Hepatocyte (in vitro differentiated cells): ENCODE measurements at regions not wholly inside any gene's neighbourhood (a gene's known extent, or its start where the extent isn't known, plus 50 kb on each side); places are given as distances from the start of the nearest gene placed in this dataset.

Source experiments
- EZH2 ChIP-seq: fragments of 200-600 bp; sonication (generic); IDR thresholded peaks from 2 replicates; pipeline ENCODE4 v1.6.1; 2016; ENCODE audit warnings: antibody characterized with exemption, mild to moderate bottlenecking, borderline replicate concordance
- TF ChIP-seq, protein P1 (sequence below): fragments of 200-600 bp; sonication (generic); IDR thresholded peaks from 2 replicates; pipeline ENCODE4 v1.5.1; 2016; ENCODE audit warnings: antibody characterized with exemption, mild to moderate bottlenecking; ENCODE audit not compliant: poor library complexity

DNA sequence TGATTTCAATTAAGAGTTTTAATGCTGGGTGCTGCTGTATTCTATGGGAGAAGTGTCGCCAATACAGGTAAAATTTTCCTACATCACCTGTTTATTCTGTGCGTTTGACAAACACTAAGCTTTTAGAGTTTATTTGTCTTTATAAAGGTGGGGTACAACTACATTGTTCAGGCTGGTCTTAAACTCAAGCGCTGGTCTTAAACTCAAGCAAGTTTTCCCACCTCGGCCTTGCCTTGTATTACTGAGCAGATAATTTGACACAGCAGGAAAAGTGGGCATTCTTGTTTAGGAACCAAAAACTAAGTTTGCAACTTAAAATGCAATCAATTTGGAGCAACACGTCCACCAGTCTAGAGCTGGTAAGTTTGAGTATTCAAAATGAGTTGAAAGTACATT is 112.9 kb upstream of the BTN3A2 start:
- TF ChIP-seq, protein P1, sequence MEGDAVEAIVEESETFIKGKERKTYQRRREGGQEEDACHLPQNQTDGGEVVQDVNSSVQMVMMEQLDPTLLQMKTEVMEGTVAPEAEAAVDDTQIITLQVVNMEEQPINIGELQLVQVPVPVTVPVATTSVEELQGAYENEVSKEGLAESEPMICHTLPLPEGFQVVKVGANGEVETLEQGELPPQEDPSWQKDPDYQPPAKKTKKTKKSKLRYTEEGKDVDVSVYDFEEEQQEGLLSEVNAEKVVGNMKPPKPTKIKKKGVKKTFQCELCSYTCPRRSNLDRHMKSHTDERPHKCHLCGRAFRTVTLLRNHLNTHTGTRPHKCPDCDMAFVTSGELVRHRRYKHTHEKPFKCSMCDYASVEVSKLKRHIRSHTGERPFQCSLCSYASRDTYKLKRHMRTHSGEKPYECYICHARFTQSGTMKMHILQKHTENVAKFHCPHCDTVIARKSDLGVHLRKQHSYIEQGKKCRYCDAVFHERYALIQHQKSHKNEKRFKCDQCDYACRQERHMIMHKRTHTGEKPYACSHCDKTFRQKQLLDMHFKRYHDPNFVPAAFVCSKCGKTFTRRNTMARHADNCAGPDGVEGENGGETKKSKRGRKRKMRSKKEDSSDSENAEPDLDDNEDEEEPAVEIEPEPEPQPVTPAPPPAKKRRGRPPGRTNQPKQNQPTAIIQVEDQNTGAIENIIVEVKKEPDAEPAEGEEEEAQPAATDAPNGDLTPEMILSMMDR = no peak
- no peak for TF ChIP-seq EZH2
